Fibroblast of lung (primary cell): ENCODE measurements at regions not wholly inside any gene's neighbourhood (a gene's known extent, or its start where the extent isn't known, plus 50 kb on each side); places are given as distances from the start of the nearest gene placed in this dataset.

ENCODE experiments used
- DNase-seq, 2 donors: peaks; one replicate each; pipeline versions ENCODE4 v3.0.0 to v3.0.0-alpha.2; 2010; ENCODE audit warnings: low read depth in 2 of 2
- H2AFZ ChIP-seq: 2 replicates; pipeline ENCODE4 v1.5.1; 2012; ENCODE audit warnings: low read length, control low read depth, inconsistent platforms
- H3K27ac ChIP-seq: 2 replicates; pipeline ENCODE4 v1.5.1; 2011; ENCODE audit warnings: low read length, control low read depth; ENCODE audit not compliant: insufficient read depth
- H3K27me3 ChIP-seq: 2 replicates; pipeline ENCODE4 v1.5.1; 2011; ENCODE audit warnings: mild to moderate bottlenecking, low read length; ENCODE audit not compliant: control insufficient read depth, insufficient read depth
- H3K36me3 ChIP-seq: 2 replicates; pipeline ENCODE4 v1.5.1; 2011; ENCODE audit warnings: low read length; ENCODE audit not compliant: control insufficient read depth, insufficient read depth
- H3K4me1 ChIP-seq: 2 replicates; pipeline ENCODE4 v1.5.1; 2011; ENCODE audit warnings: low read length; ENCODE audit not compliant: control insufficient read depth, insufficient read depth; ENCODE audit errors: extremely low read depth
- H3K4me2 ChIP-seq: 2 replicates; pipeline ENCODE4 v1.5.1; 2011; ENCODE audit warnings: low read length, control low read depth; ENCODE audit not compliant: insufficient read depth; ENCODE audit errors: extremely low read depth
- H3K4me3 ChIP-seq, 4 experiments: fragments of 200-600 bp in 1 of 4; sonication (generic) in 1 of 4; replicated peaks in 1 of 4; 2 replicates each; pipeline ENCODE4 v1.5.1; 2011 to 2016; ENCODE audit warnings: low read length in 4 of 4, low read depth in 3 of 4, mild to moderate bottlenecking in 3 of 4, control low read depth in 2 of 4, inconsistent platforms in 1 of 4, mixed read lengths in 1 of 4; ENCODE audit not compliant: insufficient read depth in 1 of 4; ENCODE audit errors: control extremely low read depth in 1 of 4
- H3K79me2 ChIP-seq: 2 replicates; pipeline ENCODE4 v1.5.1; 2012; ENCODE audit warnings: mild to moderate bottlenecking, low read length, inconsistent platforms; ENCODE audit not compliant: control insufficient read depth, insufficient read depth
- H3K9ac ChIP-seq: 2 replicates; pipeline ENCODE4 v1.5.1; 2011; ENCODE audit warnings: mild to moderate bottlenecking, low read length, control low read depth; ENCODE audit not compliant: insufficient read depth
- H3K9me3 ChIP-seq: 2 replicates; pipeline ENCODE4 v1.5.1; 2012; ENCODE audit warnings: low read depth, low read length; ENCODE audit not compliant: control insufficient read depth, insufficient read depth
- H4K20me1 ChIP-seq: 2 replicates; pipeline ENCODE4 v1.5.1; 2011; ENCODE audit warnings: low read length; ENCODE audit not compliant: control insufficient read depth, insufficient read depth; ENCODE audit errors: extremely low read depth
- CTCF ChIP-seq, 2 donors: IDR thresholded peaks in 1 of 2; conservative IDR thresholded peaks in 1 of 2; 1 replicate in 1 of 2; 2 replicates in 1 of 2; pipeline ENCODE4 v1.5.1; 2011 to 2012; ENCODE audit warnings: low read length in 2 of 2, control low read depth in 1 of 2, inconsistent platforms in 1 of 2, low read depth in 1 of 2, mild to moderate bottlenecking in 1 of 2
- EZH2 ChIP-seq: IDR thresholded peaks from 2 replicates; pipeline ENCODE4 v1.5.1; 2012; ENCODE audit warnings: low read length, control low read depth, mild to moderate bottlenecking; ENCODE audit errors: missing control alignments

GRCh38 chr6:104472021-104472901, 387.5 kb downstream of the HACE1 start:
- no peaks in the 10 kb centered on the region for H3K79me2 ChIP-seq
- H4K20me1 ChIP-seq: no peaks in the 10 kb centered on the region
- TF ChIP-seq EZH2 (no peak), CTCF (conservative IDR thresholded peaks at IDR 0.05 in 1 of 2, IDR thresholded peaks at IDR 0.05 in 1 of 2; ENCODE audit: low read depth in 1 of 2, low read length in 2 of 2) (no peak)
- no peaks in the 10 kb centered on the region for H3K9me3 ChIP-seq
- no peak overlapping the region for H2AFZ ChIP-seq
- H3K9ac ChIP-seq: no peak overlapping the region
- no peak overlapping the region for H3K27ac ChIP-seq
- DNase-seq: no peak
- no peaks in the 10 kb centered on the region for H3K36me3 ChIP-seq
- H3K4me1 ChIP-seq: no peaks in the 10 kb centered on the region
- no peak overlapping the region for H3K4me3 ChIP-seq
- H3K4me2 ChIP-seq: no peak overlapping the region
- H3K27me3 ChIP-seq: no peaks in the 10 kb centered on the region

- Histone ChIP-seq H3K4me1 (no peaks in the 10 kb centered on the region), H3K9ac (no peak overlapping the region), H4K20me1 (no peaks in the 10 kb centered on the region), H2AFZ (no peak overlapping the region), H3K9me3 (no peaks in the 10 kb centered on the region), H3K79me2 (no peaks in the 10 kb centered on the region), H3K4me3 (no peak overlapping the region), H3K36me3 (no peaks in the 10 kb centered on the region), H3K27me3 (no peaks in the 10 kb centered on the region), H3K27ac (no peak overlapping the region), H3K4me2 (no peak overlapping the region)
- TF ChIP-seq EZH2 (no peak), CTCF (conservative IDR thresholded peaks at IDR 0.05 in 1 of 2, IDR thresholded peaks at IDR 0.05 in 1 of 2; ENCODE audit: low read depth in 1 of 2, low read length in 2 of 2) (no peak)
- DNase-seq: no peak
Observed at GRCh38 chr6:104466306-104466705, 393.4 kb downstream of the HACE1 start.

GRCh38 chr6:104462811-104463599, 396.7 kb downstream of the HACE1 start:
- Histone ChIP-seq H3K9ac (no peak overlapping the region), H4K20me1 (no peaks in the 10 kb centered on the region), H3K4me3 (no peak overlapping the region), H3K4me1 (no peaks in the 10 kb centered on the region), H3K4me2 (no peak overlapping the region), H2AFZ (no peak overlapping the region), H3K27ac (no peak overlapping the region), H3K9me3 (no peaks in the 10 kb centered on the region), H3K27me3 (no peaks in the 10 kb centered on the region), H3K36me3 (no peaks in the 10 kb centered on the region), H3K79me2 (no peaks in the 10 kb centered on the region)
- TF ChIP-seq CTCF (conservative IDR thresholded peaks at IDR 0.05 in 1 of 2, IDR thresholded peaks at IDR 0.05 in 1 of 2; ENCODE audit: low read depth in 1 of 2, low read length in 2 of 2) (no peak), EZH2 (no peak)
- no peak for DNase-seq
